ENCODE measurements at regions not wholly inside any gene's neighbourhood (a gene's known extent, or its start where the extent isn't known, plus 50 kb on each side); places are given as distances from the start of the nearest gene placed in this dataset.

DNA sequence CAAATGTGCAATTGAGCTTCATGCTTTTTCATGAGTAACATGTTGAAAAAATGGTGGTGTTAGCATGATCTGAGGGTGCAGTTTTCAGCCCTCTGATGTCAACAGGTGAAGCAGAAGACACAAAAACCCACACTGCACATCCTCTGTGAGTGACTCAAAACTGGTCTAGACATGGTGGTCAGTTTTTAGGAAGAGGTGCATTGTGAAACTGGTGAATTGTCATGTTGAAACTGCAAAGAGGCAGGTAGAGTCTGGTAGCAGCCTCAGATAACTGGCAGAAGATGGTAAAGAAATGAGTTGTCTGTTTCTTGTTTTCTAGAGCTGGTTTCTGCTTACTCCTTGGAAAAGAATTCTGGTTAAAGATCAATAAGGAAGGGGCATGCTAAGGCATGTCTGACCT is 97.3 kb upstream of the HMCN1 start:
- Mint-ChIP-seq H3K27ac (peak overlapping the region; percentile 46), H3K4me3 (no peak overlapping the region), H3K9me3 (peaks cover 10% of the 10 kb centered on the region), H3K4me1 (peaks cover 25% of the 10 kb centered on the region), H3K36me3 (ENCODE audit: low read depth) (no peaks in the 10 kb centered on the region), H3K27me3 (no peaks in the 10 kb centered on the region)
- intact Hi-C loops (cut with micrococcal nuclease) = loop anchor here (1.0 kb wide), 2 partner anchors 29 to 34 kb away; no protein-coding TSS in a partner anchor
- ChIA-PET CTCF (interaction anchor here (1.9 kb wide), 1 partner anchor 42 kb away, joined by 6 read pairs; no protein-coding TSS in a partner anchor), POLR2A (interaction anchor here (0.9 to 2.6 kb wide), 9 partner anchors 9 to 320 kb away, joined by 3 to 16 read pairs (median 4); partner anchors contain the start of gene IVNS1ABP)
- TF ChIP-seq, protein P1, sequence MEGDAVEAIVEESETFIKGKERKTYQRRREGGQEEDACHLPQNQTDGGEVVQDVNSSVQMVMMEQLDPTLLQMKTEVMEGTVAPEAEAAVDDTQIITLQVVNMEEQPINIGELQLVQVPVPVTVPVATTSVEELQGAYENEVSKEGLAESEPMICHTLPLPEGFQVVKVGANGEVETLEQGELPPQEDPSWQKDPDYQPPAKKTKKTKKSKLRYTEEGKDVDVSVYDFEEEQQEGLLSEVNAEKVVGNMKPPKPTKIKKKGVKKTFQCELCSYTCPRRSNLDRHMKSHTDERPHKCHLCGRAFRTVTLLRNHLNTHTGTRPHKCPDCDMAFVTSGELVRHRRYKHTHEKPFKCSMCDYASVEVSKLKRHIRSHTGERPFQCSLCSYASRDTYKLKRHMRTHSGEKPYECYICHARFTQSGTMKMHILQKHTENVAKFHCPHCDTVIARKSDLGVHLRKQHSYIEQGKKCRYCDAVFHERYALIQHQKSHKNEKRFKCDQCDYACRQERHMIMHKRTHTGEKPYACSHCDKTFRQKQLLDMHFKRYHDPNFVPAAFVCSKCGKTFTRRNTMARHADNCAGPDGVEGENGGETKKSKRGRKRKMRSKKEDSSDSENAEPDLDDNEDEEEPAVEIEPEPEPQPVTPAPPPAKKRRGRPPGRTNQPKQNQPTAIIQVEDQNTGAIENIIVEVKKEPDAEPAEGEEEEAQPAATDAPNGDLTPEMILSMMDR (IDR thresholded peaks at IDR 0.05) = no peak
- peak; percentile 87 for ATAC-seq (ENCODE audit: low read depth)
- no peak for DNase-seq

DNA sequence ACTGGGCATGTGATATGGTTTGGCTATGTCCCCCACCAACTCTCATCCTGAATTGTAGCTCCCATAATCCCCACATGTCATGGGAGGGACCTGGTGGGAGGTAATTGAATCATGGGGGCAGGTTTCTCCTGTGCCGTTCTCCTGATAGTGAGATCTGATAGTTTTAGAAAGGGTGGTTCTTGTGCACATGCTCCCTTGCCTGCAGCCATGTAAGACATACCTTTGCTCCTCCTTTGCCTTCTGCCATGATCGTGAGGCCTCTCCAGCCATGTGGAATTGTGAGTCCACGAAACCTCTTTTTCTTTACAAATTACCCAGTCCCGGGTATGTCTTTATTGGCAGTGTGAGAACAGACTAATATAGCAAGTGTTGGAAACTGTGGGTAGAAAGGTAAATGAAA is 99.5 kb upstream of the HMCN1 start:
- Mint-ChIP-seq H3K27me3 (no peaks in the 10 kb centered on the region), H3K27ac (no peak overlapping the region), H3K4me1 (peaks cover 25% of the 10 kb centered on the region), H3K4me3 (no peak overlapping the region), H3K36me3 (ENCODE audit: low read depth) (no peaks in the 10 kb centered on the region), H3K9me3 (peaks cover 10% of the 10 kb centered on the region)
- intact Hi-C loops (cut with micrococcal nuclease) = no loop called here
- ChIA-PET POLR2A (interaction anchor here (1.4 kb wide), 1 partner anchor 26 kb away, joined by 4 read pairs; no protein-coding TSS in a partner anchor), CTCF (no interaction called here)
- DNase-seq = no peak
- TF ChIP-seq, protein P1 (IDR thresholded peaks at IDR 0.05) = no peak
- no peak for ATAC-seq (ENCODE audit: low read depth)

DNA sequence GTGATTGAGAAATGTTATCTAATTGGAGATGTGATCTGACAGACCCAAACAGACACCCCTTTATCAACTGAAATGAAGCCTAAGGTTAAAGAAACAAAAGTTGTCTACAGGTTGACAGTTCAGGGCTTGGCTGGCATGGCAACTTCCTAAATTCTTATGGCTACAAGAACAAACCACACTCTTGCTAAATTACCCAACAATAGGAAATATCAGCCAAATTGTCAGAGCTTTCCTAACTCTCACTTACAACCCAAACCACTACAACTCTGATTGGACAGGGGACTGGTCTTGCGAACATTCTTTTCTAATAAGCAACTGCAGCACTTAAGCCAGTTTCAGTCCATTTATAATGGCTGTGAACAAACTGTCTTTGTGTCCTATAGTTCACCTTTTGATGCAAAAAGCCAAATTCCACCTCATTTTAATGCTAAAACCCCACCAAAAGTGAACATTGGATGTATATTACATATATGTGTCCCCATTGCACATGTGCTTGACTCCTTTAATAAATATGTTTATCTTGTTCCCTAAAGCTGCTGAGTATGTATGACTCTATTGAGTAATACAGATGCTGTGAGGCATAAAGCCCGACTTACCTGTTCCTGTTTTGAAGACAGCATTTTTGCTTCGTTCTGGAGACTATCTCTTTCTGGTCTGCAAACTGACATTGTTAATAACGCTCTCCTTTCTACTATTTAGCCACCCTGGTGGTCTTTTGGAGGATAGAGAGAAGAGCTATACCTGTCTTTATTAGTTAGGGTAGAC is 101.3 kb upstream of the HMCN1 start:
- Mint-ChIP-seq H3K27ac (no peak overlapping the region), H3K9me3 (peaks cover 8% of the 10 kb centered on the region), H3K4me3 (no peak overlapping the region), H3K27me3 (no peaks in the 10 kb centered on the region), H3K4me1 (peaks cover 32% of the 10 kb centered on the region), H3K36me3 (ENCODE audit: low read depth) (no peaks in the 10 kb centered on the region)
- ChIA-PET CTCF (no interaction called here), POLR2A (interaction anchor here (0.6 to 0.8 kb wide), 2 partner anchors 30 to 315 kb away, joined by 3 read pairs; partner anchors contain the start of gene IVNS1ABP)
- DNase-seq (no peak), ATAC-seq (ENCODE audit: low read depth) (peak; percentile 33)
- intact Hi-C loops (cut with micrococcal nuclease) = no loop called here
- TF ChIP-seq, protein P1 (IDR thresholded peaks at IDR 0.05) = no peak

DNA sequence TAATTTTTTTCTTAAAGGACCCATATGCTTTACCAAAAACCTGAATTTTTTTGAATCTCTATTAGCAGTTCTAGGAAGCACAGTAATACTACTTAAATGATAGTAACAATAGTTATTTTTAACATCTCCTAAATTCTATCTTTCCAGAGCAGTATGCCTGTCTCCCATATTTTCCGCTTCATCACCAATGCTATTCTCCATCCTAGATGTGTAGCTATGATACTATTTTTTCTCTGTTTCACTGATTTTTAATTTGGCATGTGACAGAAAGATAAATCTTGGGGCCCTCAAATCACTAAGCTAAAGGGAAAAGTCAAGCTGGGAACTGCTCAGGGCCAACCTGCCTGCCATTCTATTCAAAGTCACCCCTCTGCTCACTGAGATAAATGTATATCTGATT is 102.3 kb upstream of the HMCN1 start:
- Mint-ChIP-seq H3K27ac (no peak overlapping the region), H3K4me1 (peaks cover 24% of the 10 kb centered on the region), H3K27me3 (no peaks in the 10 kb centered on the region), H3K9me3 (peaks cover 6% of the 10 kb centered on the region), H3K4me3 (no peak overlapping the region), H3K36me3 (ENCODE audit: low read depth) (no peaks in the 10 kb centered on the region)
- no peak for DNase-seq
- POLR2A ChIA-PET = no interaction called here
- TF ChIP-seq, protein P1 (IDR thresholded peaks at IDR 0.05) = no peak
- CTCF ChIA-PET = interaction anchor here (0.6 kb wide), 1 partner anchor 35 kb away, joined by 3 read pairs; no protein-coding TSS in a partner anchor
- no peak for ATAC-seq (ENCODE audit: low read depth)
- intact Hi-C loops (cut with micrococcal nuclease) = no loop called here

DNA sequence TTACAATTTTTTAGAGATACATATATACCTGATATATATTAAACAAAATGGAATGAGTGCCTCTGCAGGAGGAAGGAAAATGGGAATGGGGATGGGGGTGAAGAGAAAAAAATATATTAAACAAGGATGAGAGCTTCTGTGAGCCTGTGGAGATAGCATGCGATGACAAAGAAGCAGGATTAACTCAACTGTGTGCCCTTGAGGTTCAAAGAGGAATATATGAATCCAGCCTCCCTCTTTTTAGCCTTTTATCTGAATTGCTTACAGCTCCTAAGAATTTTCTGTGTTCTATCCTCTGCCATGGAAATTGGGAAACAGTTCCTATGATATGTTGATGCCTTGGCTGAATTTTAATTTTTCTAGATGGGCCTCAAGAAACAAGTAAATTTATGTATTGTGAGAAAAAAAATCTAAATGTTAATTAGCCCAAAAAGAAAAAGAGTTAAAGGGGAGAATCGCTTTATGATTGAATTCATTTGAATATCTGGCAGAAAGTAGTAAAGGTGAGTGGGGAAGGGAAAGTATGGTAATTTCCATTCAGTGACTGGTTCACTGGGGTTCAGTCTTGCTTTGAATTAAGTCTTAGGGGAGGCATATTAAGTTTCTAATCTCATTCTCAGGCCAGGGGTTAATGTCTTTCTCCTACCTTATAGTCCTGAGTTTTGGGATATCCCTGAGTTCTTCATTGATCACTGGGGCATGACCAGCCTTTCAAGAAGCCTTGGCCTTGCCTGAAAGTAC is 106.3 kb upstream of the HMCN1 start:
- POLR2A ChIA-PET = no interaction called here
- peaks cover 10% of the 10 kb centered on the region for H3K4me1 Mint-ChIP-seq
- DNase-seq (no peak), ATAC-seq (ENCODE audit: low read depth) (no peak)
- CTCF ChIA-PET = no interaction called here
- TF ChIP-seq, protein P1 (IDR thresholded peaks at IDR 0.05) = no peak
- H3K27ac Mint-ChIP-seq = no peak overlapping the region
- intact Hi-C loops (cut with micrococcal nuclease) = no loop called here
- no peak overlapping the region for H3K4me3 Mint-ChIP-seq
- no peaks in the 10 kb centered on the region for H3K9me3 Mint-ChIP-seq
- H3K36me3 Mint-ChIP-seq (ENCODE audit: low read depth) = no peaks in the 10 kb centered on the region
- H3K27me3 Mint-ChIP-seq = no peaks in the 10 kb centered on the region

All from activated B cell treated with CpG ODN at 0.5 μM for 24 hours (primary cell).